Neural cell (in vitro differentiated cells): ENCODE measurements at regions not wholly inside any gene's neighbourhood (a gene's known extent, or its start where the extent isn't known, plus 50 kb on each side); places are given as distances from the start of the nearest gene placed in this dataset.

Experiments
- CTCF ChIP-seq: fragments of 450-650 bp; IDR thresholded peaks from 2 replicates; pipeline ENCODE4 v1.5.1; 2014; ENCODE audit warnings: antibody characterized with exemption, mild to moderate bottlenecking, moderate library complexity; ENCODE audit not compliant: poor library complexity, severe bottlenecking
- EP300 ChIP-seq: fragments of 450-650 bp; conservative IDR thresholded peaks from 2 replicates; pipeline ENCODE4 v1.6.1; 2014; ENCODE audit warnings: antibody characterized with exemption, mild to moderate bottlenecking, moderate library complexity; ENCODE audit not compliant: poor library complexity, severe bottlenecking
- EZH2 ChIP-seq: fragments of 200-600, 300-800 bp; shearing (Covaris generic), sonication (generic); IDR thresholded peaks from 2 replicates; pipeline ENCODE4 v1.6.1; 2014; ENCODE audit warnings: antibody characterized with exemption, low read length, borderline replicate concordance, mild to moderate bottlenecking; ENCODE audit not compliant: insufficient read depth, poor library complexity, severe bottlenecking
- TF ChIP-seq, protein P1 (sequence below): IDR thresholded peaks from 2 replicates; pipeline ENCODE4 v1.6.1; 2012; ENCODE audit warnings: borderline replicate concordance

GRCh38 chr1:239952348-239953308, 139.1 kb upstream of the FMN2 start:
- TF ChIP-seq CTCF (no peak), EZH2 (no peak), EP300 (no peak)
- TF ChIP-seq, protein P1, sequence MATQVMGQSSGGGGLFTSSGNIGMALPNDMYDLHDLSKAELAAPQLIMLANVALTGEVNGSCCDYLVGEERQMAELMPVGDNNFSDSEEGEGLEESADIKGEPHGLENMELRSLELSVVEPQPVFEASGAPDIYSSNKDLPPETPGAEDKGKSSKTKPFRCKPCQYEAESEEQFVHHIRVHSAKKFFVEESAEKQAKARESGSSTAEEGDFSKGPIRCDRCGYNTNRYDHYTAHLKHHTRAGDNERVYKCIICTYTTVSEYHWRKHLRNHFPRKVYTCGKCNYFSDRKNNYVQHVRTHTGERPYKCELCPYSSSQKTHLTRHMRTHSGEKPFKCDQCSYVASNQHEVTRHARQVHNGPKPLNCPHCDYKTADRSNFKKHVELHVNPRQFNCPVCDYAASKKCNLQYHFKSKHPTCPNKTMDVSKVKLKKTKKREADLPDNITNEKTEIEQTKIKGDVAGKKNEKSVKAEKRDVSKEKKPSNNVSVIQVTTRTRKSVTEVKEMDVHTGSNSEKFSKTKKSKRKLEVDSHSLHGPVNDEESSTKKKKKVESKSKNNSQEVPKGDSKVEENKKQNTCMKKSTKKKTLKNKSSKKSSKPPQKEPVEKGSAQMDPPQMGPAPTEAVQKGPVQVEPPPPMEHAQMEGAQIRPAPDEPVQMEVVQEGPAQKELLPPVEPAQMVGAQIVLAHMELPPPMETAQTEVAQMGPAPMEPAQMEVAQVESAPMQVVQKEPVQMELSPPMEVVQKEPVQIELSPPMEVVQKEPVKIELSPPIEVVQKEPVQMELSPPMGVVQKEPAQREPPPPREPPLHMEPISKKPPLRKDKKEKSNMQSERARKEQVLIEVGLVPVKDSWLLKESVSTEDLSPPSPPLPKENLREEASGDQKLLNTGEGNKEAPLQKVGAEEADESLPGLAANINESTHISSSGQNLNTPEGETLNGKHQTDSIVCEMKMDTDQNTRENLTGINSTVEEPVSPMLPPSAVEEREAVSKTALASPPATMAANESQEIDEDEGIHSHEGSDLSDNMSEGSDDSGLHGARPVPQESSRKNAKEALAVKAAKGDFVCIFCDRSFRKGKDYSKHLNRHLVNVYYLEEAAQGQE = no peak
